Heart right ventricle (tissue), 16 donors: ENCODE measurements at regions not wholly inside any gene's neighbourhood (a gene's known extent, or its start where the extent isn't known, plus 50 kb on each side); places are given as distances from the start of the nearest gene placed in this dataset.
"Not testable (repeated sequence)": the region's sequence is repeated elsewhere in the genome, so short reads cannot be mapped to it uniquely, and the experiment has no call there.

Source experiments
- ATAC-seq, 8 donors: fragments of 200-7000 bp; cut with Tn5 transposase; one replicate each; pipeline ENCODE4 v1.9.1; 2020; ENCODE audit warnings: mild to moderate bottlenecking in 8 of 8, moderate library complexity in 8 of 8, moderate number of reproducible peaks in 1 of 8
- DNase-seq, 2 donors: peaks; one replicate each; pipeline ENCODE4 v3.0.0-alpha.2; 2020
- H3K27ac ChIP-seq, 10 donors: fragments of 200-600 bp; sonication (generic) in 2 of 10; one replicate each; pipeline versions ENCODE4 v1.5.0 to v1.8.0; 2020 to 2022; ENCODE audit warnings: mild to moderate bottlenecking in 3 of 10
- H3K27me3 ChIP-seq, 7 donors: fragments of 200-600 bp; one replicate each; pipeline ENCODE4 v1.8.0; 2021 to 2022; ENCODE audit warnings: mild to moderate bottlenecking in 2 of 7
- H3K36me3 ChIP-seq, 9 donors: fragments of 200-600 bp; sonication (generic) in 1 of 9; one replicate each; pipeline versions ENCODE4 v1.5.0 to v1.8.0; 2020 to 2022; ENCODE audit warnings: mild to moderate bottlenecking in 2 of 9
- H3K4me1 ChIP-seq, 9 donors: fragments of 200-600 bp; sonication (generic) in 1 of 9; one replicate each; pipeline versions ENCODE4 v1.5.0 to v1.8.0; 2020 to 2022; ENCODE audit warnings: mild to moderate bottlenecking in 4 of 9
- H3K4me3 ChIP-seq, 10 donors: fragments of 200-600 bp; sonication (generic) in 2 of 10; one replicate each; pipeline versions ENCODE4 v1.5.0 to v1.8.0; 2020 to 2022; ENCODE audit warnings: mild to moderate bottlenecking in 7 of 10, moderate library complexity in 2 of 10
- H3K9me3 ChIP-seq, 11 donors: fragments of 200-600 bp in 10 of 11; sonication (generic) in 2 of 11; one replicate each; pipeline versions ENCODE4 v1.5.0 to v1.8.0; 2013 to 2022; ENCODE audit warnings: mild to moderate bottlenecking in 2 of 11, control low read depth in 1 of 11, moderate library complexity in 1 of 11
- WGBS, 2 donors: extraction: QIAGEN DNeasy Blood & Tissue Kit; methylation state at CpG; one replicate each; pipeline ENCODE4 v1.1.7; 2013; ENCODE audit warnings: inconsistent platforms in 1 of 2; 5-methylcytosine and 5-hydroxymethylcytosine counted together
- intact Hi-C, 10 donors: fragments of 100-400 bp; cut with DNase I; formaldehyde crosslinking; loops; one replicate each; pipeline versions ENCODE4 v1.11.1 to v1.14.2; 2022
- TF ChIP-seq, protein P1 (sequence below), 9 donors: fragments of 200-600 bp; sonication (generic) in 2 of 9; IDR thresholded peaks; one replicate each; pipeline versions ENCODE4 v1.5.0 to v1.8.0; 2021 to 2022; ENCODE audit warnings: antibody characterized with exemption in 9 of 9, mild to moderate bottlenecking in 5 of 9, moderate library complexity in 1 of 9
- donor health status: Arrhythmogenic right ventricular cardiomyopathy.
- donor health status: ischemic (EF 13 %, LVEDD 7.1; RV severe dilation, severe dysfunction).
- donor health status: healthy with polysubstance abuse.
- donor health status: DM: no; HTN: yes; CAD: no.
- donor health status: DM: no; HTN: no; CAD: no.
- donor health status: ischemic (EF 25% LVEDD 6.9; RV normal size, moderate dysfunction).
- donor health status: ischemic (EF 25% LVEDD 5.7; RV mildly dilated, moderate dysfunction).
- donor health status: healthy.
- donor health status: DM: yes; HTN: yes; CAD: no.
- donor health status: Ischemic cardiomyopathy.
- donor health status: ischemic (EF 35%, LVEDD 5.7; RV mildly dilated, moderate dysfunction).
- donor health status: nonischemic (EF 11% LVEDD 7.7; RV severe dilation, severe dysfunction).
- donor health status: DM: yes; HTN: yes; CAD: no.
- donor health status: PGD.
- donor health status: ischemic (EF 29% LVEDD 5.4; RV normal size, mild dysfunction).
- donor health status: nonischemic (EF 23%, LVEDD 6.1; RV moderate dilation, normal function).

DNA sequence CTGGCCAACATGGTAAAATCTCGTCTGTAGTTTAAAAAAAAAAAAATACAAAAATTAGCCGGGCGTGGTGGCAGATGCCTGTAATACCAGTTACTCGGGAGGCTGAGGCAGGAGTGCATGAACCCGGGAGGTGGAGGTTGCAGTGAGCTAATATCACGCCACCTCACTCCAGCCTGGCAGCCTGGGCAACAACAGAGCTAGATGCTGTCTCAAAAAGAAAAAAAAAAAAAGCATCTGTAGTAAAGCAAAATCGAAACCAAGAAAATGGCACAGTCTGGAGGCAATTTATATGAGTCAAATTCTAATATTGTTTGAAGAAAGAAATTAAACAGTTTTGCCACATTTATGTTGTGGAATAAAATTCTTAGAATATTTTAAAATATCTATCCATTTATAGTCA, 365.0 kb upstream of the CHORDC1 start:
- TF ChIP-seq, protein P1, sequence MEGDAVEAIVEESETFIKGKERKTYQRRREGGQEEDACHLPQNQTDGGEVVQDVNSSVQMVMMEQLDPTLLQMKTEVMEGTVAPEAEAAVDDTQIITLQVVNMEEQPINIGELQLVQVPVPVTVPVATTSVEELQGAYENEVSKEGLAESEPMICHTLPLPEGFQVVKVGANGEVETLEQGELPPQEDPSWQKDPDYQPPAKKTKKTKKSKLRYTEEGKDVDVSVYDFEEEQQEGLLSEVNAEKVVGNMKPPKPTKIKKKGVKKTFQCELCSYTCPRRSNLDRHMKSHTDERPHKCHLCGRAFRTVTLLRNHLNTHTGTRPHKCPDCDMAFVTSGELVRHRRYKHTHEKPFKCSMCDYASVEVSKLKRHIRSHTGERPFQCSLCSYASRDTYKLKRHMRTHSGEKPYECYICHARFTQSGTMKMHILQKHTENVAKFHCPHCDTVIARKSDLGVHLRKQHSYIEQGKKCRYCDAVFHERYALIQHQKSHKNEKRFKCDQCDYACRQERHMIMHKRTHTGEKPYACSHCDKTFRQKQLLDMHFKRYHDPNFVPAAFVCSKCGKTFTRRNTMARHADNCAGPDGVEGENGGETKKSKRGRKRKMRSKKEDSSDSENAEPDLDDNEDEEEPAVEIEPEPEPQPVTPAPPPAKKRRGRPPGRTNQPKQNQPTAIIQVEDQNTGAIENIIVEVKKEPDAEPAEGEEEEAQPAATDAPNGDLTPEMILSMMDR (IDR thresholded peaks at IDR 0.05), result no peak
- Histone ChIP-seq H3K27ac (no peak overlapping the region), H3K4me3 (no peak overlapping the region), H3K36me3 (no peaks in the 10 kb centered on the region), H3K27me3 (no peaks in the 10 kb centered on the region), H3K9me3 (peaks cover 0 to 6% (median 0%) of the 10 kb centered on the region in 11 donors), H3K4me1 (no peaks in the 10 kb centered on the region)
- 74 to 84% methylated on average over 7 of the region's 7 CpGs for WGBS, 2 donors
- intact Hi-C loops, result no loop called here
- DNase-seq (no peak), ATAC-seq (no peak)

GRCh38 chr11:90585491-90585890, 362.6 kb upstream of the CHORDC1 start:
- no peaks in the 10 kb centered on the region for H3K4me1 ChIP-seq
- WGBS, 2 donors, result 88 to 89% methylated on average over 1 of the region's 1 CpG
- no peaks in the 10 kb centered on the region for H3K36me3 ChIP-seq
- no peak for ATAC-seq
- H3K4me3 ChIP-seq, result no peak overlapping the region
- no peak for DNase-seq
- intact Hi-C loops, result no loop called here
- TF ChIP-seq, protein P1 (IDR thresholded peaks at IDR 0.05), result no peak
- H3K9me3 ChIP-seq, result peaks cover 0 to under 1% (median 0%) of the 10 kb centered on the region in 11 donors
- H3K27ac ChIP-seq, result no peak overlapping the region
- H3K27me3 ChIP-seq, result no peaks in the 10 kb centered on the region

DNA sequence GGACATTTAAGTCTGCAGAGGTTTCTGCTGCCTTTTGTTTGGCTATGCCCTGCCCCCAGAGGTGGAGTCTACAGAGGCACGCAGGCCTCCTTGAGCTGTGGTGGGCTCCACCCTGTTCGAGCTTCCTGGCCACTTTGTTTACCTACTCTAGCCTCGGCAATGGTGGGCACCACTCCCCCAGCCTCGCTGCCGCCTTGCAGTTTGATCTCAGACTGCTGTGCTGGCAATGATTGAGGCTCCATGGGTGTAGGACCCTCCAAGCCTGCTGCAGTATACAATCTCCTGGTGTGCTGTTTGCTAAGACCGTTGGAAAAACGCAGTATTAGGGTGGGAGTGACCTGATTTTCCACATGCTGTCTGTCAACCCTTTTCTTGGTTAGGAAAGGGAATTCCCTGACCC, 360.1 kb upstream of the CHORDC1 start:
- H3K4me1 ChIP-seq, H3K9me3 ChIP-seq, H3K27me3 ChIP-seq, H3K27ac ChIP-seq, H3K36me3 ChIP-seq, H3K4me3 ChIP-seq, intact Hi-C loops, ATAC-seq, DNase-seq: not testable (repeated sequence)
- WGBS, 2 donors, result 74 to 89% methylated on average over 7 of the region's 7 CpGs

- Histone ChIP-seq H3K27ac (no peak overlapping the region), H3K4me3 (no peak overlapping the region), H3K36me3 (no peaks in the 10 kb centered on the region), H3K27me3 (no peaks in the 10 kb centered on the region), H3K4me1 (no peaks in the 10 kb centered on the region), H3K9me3 (peaks cover 0 to 22% (median 0%) of the 10 kb centered on the region in 11 donors)
- TF ChIP-seq, protein P1 (IDR thresholded peaks at IDR 0.05), result no peak
- ATAC-seq (no peak), DNase-seq (no peak)
- 71 to 85% methylated on average over 1 of the region's 1 CpG for WGBS, 2 donors
- intact Hi-C loops, result no loop called here
These were observed 341.7 kb upstream of the CHORDC1 start for GRCh38 chr11:90564531-90564930.

DNA sequence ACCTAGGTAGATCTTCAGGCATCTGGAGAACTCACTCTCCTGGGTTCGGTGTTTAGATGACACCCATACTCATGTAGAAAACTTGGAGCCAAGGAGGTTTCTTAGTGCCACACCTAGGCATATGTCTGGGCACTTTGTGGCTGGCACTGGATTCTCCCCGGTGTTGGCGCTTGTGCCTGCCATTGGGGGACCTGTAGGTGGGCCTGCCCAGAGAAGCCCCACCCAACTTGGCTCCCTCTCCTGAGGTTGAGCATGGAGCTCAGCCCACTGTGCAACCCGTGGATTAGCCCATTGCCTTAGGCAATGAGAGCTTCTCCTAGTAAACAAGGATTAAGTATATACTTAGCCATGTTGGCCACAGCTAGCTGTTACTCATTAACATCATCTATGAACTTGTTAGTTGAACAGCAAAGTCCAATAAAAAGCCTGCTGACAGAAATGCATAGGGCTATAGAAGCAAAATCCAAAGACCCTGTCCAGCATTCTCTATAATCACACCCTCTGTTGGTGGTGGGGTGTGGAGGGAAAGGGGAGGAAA, 335.5 kb upstream of the CHORDC1 start:
- WGBS, 2 donors, result 93 to 95% methylated on average over 4 of the region's 4 CpGs
- TF ChIP-seq, protein P1 (IDR thresholded peaks at IDR 0.05), result no peak
- DNase-seq (no peak), ATAC-seq (no peak)
- H3K4me1 ChIP-seq, result peaks cover 0 to 10% (median 0%) of the 10 kb centered on the region in 9 donors
- intact Hi-C loops, result no loop called here
- no peaks in the 10 kb centered on the region for H3K36me3 ChIP-seq
- H3K4me3 ChIP-seq, result no peak overlapping the region
- H3K27me3 ChIP-seq, result no peaks in the 10 kb centered on the region
- H3K9me3 ChIP-seq, result peaks cover 0 to 30% (median 0%) of the 10 kb centered on the region in 11 donors
- no peak overlapping the region for H3K27ac ChIP-seq
